Dedifferentiated amniotic fluid mesenchymal stem cell (primary cell): ENCODE measurements at regions not wholly inside any gene's neighbourhood (a gene's known extent, or its start where the extent isn't known, plus 50 kb on each side); places are given as distances from the start of the nearest gene placed in this dataset.
A peak's percentile ranks its signal among the peaks of the same experiment; 100 is the strongest.
"Not testable (repeated sequence)": the region's sequence is repeated elsewhere in the genome, so short reads cannot be mapped to it uniquely, and the experiment has no call there.

Experiments
- DNase-seq: peaks from one replicate; pipeline ENCODE4 v3.0.0-alpha.2; 2016; ENCODE audit errors: extremely low spot score

DNA sequence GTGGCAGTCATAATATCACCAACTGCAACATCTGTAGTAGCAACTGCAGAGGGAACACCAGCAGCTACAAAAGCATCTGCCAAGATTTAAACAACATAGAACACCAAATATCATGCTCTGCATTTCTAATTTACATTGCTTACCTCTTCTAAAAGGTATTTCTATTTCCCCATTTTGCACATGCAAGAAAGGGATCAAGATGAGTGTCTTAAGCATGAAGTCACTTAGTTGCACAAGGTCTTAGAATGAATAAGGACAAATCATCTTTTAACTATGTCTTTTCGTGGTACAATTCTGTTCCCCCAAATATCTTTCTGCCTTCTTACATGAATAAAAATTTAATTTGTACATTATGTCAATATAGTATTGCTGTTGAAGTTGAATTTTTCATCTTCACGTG is 1746.4 kb downstream of the EFNA5 start:
- DNase-seq, result peak; percentile 62

DNA sequence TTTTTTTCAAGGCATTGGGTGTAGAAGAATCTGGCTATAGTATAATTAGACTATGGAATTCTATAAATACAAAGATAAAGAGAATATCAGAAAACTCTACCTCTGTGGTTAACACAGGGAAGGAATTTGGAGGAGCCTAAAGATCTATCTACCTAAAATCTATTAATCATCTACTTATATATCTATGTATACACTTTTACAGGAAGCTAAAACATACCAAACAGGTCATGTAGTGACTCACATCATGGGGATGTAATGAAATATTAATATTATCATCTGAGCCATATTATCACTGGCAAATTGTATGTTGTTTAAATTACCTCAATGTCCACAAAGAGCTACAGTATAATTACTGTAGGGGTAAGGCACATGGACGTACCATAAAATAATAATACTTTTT is 1748.2 kb downstream of the EFNA5 start:
- DNase-seq, result no peak

DNA sequence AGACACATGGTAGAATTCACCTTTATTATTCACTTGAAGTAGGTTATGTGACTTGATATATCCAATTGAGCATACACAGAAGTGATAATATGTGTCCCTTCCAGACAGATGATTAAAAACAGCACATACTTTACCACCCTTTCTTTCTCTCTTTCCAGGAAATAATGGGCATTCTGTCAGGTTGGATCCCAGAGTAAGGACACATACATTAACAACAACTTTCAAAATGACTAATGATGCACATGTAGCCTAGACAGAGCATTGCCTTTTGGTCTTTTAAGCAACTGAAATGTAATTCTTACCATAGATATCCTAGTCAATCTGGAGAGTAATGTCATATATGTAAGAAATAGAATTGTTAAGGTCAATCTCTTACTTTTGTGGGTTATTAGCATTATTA is 1748.7 kb downstream of the EFNA5 start:
- DNase-seq, result no peak

DNA sequence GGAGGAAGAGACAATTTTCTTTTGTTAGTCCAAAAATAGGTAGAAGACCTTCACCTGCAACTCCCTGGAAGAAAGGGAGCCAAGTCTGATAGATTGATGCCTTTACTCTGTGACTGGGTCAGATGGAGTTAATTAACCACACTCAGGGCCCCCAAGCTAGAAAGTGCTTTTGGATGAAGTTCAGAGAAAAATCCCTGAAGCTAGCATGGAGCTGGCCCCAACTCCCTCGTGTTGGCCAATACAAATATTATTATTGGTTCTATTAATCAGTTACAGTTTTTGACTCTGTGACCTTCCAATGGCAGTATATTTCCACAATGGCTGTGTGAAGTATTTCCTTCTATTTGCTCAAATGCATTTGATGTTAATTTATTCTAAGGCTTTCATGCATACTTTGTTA is 1753.5 kb downstream of the EFNA5 start:
- no peak for DNase-seq

DNA sequence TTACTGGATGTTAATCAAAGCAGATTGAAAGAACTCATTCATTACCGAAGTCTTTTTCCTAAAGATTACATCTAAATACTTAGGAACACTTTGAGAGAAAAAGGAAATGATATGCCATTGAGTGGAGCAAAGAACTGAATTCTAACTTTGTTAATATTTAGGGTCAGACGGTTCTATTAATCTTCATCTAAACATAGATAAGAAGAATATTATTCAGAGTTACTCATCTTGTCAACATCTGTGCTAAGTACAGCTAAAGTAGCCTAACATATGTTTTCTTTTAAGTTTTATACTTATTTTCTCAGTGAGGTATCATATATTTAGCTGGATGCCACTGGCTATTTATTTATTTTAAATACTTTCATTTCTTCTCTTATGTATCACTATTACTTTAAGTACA is 1763.7 kb downstream of the EFNA5 start:
- no peak for DNase-seq

DNA sequence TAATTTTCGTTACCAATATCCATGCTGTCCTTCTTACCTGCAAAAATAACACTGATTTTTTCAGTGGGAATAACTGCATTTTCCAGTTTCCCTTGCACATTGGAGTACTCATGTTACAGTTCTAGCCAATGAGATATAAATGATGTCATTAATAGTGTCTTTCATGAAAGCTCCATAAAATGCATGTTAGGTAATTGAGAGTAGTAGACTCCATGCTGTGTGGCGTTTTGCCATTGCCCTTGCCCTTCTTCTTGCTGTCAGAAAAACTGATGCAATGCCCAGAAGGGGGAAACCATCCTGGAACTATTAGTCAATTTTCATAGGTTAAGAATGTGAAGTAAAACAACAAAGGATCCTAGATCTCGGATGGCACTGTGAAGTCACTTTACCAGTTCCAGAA is 1765.3 kb downstream of the EFNA5 start:
- no peak for DNase-seq

DNA sequence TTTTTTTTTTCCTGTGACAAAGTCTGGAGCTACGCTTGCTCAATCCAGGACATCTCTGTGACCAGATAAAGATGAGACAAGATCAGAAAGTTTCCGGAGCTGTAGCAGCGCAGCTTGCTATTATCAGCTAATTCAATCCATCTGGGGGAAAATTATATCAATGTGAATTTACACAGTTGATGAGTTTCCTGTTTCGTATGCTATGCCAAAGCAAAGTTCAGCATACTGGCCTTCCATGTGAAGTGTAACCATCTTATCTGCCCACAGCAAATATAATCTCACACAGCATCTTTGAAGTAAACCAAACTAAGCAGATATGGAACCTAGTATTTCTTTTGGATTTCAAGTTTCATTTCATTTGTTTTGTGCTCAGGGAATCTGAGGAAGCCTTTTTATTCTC is 1767.7 kb downstream of the EFNA5 start:
- DNase-seq, result no peak

DNA sequence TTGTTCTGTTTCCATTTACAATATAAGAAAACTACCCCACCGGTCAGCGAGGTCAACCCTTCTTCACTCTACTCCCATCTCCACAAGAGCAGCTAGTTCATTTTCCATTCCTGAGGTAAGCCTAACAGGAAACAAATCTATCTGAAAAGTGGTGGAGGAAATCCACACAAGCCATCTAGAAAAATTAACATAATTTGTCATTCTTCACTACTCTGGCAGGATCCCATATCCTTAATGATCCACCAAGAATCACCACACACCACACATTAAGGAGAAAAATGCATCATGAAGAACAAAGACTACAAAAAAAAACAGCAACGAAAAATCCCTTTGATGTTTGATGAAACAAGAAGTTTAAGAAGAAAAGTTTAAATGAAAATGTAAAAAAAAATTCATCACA is 1771.0 kb downstream of the EFNA5 start:
- no peak for DNase-seq

DNA sequence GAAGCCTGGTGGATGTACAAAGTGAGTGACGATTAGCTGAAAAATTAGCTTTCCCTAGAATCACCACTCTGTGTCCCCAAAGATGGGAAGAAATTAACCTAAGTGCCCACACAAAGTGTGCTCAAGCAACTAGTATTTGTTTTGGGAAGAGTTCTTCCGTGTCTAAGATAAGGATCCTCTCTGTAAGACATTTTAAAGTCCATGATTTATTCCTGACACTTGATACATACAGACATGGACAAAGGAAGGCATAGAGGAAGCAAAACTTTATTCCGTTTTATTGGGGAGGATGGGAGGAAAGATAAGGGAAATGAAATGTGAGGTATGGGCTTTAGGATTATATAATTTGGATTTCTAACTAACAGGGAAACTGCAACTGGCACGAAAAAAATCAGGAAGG is 1772.6 kb downstream of the EFNA5 start:
- no peak for DNase-seq

DNA sequence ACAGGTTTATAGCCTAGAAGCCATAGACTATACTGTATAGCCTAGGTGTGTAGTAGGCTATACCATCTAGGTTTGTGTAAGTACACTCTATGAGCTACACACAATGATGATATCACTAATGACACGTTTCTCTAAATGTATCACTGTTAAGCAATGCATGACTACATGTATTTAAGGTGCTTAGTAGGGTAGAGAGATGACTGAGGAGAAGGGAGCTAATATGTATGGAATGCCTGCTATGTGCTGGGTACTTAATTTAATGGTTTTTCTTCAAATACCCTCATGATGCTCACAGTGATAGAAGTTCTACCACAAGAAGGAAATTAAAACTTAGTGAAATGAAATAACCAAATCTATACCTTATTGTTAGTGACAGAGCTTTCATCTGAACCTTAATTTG is 1785.5 kb downstream of the EFNA5 start:
- DNase-seq, result no peak

DNA sequence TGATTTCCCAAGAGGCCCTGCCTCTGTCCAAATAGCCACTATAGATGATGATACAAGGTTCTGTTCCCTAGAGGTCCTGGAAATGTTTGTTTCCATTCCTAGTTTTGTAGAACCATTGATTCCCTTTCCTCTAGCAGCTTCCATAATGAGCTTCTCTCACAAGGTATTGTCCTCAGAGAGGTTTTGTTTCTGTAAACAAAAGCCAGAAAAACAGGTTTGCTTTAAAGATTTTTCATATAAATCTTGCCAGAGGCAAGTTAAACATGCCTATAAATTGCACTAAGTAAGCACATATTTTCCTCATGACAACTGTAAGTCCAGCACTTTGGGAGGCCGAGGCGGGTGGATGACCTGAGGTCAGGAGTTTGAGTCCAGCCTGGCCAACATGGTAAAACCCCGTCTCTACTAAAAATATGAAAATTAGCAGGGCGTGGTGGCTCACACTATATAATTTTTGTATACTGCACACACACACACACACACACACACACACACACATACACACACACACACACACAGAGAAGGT is 1787.7 kb downstream of the EFNA5 start:
- no peak for DNase-seq

DNA sequence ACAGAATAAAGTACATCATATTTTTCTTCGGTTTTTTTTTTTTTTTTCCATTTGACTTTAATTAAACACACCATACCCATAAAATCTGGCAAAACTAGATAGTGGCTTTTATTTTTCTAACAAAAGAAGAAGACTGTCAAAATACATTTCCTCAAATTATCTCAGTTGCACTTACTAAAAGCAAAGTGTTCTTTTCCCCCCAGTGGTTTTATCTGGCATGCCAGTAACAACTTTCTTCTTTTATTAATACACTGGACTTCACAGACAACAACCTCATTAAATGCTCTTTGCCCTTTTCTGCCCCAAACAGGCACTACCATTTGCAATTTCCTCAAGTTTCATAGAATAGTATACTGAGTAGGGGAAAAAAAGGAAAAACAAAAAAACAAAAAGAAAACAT is 1792.3 kb downstream of the EFNA5 start:
- DNase-seq, result no peak

DNA sequence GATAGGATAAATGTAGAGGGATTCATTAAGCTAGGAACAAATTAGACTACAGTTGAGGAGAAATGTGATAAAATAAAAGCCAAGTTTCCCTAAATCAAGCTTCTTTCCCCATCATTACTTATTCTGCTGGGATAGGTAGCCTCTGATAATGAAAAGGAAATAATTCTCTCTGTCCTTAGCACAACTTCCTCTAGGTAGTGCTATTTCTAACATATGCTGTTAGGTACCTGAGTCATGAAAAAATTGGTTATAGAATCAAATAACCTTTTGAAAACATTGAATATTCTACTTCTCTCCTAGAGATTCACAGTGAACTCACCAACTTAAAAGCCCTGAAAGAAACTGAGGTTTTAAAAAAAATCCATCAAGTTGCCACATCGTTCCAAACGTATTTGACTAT is 1793.1 kb downstream of the EFNA5 start:
- DNase-seq, result no peak

DNA sequence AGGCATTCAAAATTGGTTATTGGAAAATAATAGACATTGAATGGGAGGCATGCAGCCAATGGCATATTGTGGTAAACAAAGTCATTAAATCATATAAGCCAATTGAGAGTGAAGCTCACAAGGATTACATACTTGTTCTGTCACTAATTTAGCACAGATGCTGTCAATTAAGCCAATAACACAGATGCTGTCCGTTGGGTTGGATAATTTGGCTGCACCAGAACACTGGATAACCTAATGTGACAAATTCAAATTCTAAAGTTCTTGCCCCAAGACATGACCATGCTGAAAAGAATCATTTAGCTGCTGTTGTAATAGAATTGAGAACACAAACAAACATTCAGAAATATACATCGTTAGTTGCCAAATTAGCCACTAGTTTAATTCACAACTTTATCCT is 1796.4 kb downstream of the EFNA5 start:
- no peak for DNase-seq

DNA sequence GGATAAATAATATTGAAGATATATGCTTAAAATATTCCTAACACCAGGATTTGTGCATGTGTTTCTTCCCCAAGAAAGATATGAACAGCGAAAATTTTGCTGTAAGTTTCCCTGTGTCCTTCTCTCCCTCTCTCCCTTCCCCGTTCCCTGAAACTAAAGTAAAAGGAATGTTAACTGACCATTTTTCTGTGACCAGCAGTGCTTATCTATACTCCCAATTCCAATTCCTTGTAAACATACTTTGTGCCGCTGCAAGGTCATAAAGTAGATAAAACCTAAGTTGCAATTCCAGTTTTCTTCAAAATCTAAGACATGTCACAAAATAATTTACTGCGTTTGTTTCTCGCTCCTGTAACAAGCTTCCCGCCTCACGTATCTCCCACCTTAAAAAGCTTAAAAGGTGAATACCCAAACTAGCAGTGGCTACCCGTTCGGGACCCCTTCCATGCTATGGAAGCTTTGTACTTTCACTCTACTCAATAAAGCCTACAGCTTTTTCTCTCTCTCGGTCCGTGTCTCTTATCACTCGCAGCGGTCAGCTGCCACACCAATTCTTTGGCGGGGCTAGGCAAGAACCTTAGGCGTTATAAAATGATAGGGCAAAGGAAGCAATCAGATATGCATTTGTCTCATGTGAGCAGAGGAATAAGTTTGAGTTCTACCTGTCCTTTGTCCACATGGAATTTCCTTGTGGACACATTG is 1798.0 kb downstream of the EFNA5 start:
- no peak for DNase-seq

DNA sequence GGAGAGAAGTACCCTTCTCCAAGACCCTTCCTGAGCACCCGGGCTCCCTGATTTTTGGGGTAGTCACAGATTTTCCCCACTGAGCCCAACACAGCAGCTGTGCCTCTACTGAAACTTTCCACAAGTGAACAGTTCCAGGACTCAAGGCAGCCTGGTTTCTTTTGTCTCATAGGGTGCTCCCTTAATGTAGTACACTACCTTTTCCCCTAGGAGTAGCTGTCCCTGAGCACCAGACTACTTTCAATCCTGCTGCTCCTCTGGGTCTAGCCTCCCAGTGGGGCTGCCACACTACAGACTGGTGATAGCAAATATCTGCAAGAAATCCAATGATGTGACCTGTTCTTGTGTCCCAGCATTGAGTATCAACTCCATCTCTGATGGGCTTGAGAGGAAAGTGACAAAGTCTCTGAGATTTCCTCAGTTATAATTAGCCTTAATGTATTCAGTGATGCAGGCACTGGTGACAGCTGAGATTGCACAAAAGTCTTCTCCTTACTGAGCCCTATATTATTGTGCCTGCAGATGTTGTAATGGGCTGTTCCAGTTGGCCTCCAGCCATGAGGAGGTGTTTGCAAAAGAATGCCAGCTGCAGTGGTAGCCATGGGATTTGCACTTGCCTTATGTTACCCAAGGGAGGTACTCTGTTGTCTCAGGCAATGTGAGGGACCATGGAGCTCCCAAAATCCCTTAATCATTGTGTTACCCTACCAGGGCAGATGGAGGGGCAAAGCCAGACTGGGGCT is 1802.5 kb downstream of the EFNA5 start:
- no peak for DNase-seq

DNA sequence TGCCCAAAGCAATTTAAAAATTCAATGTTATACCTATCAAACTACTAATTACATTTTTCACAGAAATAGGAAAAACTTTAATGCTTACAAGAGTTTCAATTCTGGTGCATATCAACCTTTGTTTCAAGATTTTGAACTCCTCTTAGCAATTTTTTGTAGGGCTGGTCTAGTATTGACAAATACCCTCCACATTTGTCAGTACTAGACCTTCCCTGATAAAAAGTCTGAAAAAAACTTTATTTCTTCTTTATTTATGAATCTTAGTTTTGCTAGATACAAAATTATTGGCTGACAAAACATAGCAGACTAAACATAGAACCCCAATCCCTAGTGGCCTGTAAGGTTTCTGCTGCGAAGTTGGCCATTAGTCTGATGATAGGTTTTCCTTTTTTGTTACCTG is 1804.9 kb downstream of the EFNA5 start:
- no peak for DNase-seq

DNA sequence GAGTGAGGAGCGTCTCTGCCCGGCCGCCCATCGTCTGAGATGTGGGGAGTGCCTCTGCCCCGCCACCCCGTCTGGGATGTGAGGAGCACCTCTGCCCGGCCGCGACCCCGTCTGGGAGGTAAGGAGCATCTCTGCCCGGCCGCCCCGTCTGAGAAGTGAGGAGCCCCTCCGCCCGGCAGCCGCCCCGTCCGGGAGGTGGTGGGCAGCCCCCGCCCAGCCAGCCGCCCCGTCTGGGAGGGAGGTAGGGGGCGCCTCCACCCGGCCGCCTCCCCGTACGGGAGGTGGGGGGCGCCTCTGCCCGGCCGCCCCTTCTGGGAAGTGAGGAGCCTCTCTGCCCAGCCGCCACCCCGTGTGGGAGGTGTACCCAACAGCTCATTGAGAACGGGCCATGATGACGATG is 1811.4 kb downstream of the EFNA5 start:
- not testable (repeated sequence) for DNase-seq

DNA sequence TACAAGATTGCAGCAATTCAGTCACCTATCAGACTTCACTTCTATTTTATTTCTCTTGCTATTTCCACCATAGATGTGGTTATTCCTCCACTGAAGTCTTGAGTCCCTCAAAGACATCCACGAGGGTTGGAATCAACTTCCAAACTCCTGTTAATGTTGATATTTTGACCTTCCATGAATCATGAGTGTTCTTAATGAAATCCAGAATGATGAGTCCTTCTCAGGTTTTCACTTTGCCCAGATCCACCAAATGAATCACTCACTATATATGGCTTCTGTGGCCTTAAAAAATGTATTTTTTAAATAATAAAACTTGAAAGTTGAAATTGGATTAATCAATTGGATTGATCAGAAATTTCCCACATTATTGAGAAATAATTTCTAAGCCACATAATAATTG is 1821.0 kb downstream of the EFNA5 start:
- no peak for DNase-seq

DNA sequence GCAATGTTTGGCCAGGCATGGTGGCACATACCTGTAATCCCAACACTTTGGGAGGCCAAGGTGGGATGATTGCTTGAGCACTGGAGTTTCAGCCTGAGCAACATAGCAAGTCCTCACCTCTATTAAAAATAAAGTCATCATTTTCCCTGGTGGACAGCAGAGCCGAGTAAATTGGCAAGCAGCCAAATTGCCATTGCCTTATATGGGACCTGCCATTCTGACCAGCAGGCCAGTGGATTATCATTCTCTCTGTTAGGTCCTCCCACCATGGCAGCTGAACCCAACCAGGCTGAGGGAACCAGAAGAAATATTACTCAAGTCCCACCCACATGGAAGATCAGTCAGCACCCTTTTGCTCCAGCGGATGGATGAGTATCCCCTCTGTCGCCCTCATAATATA is 1829.9 kb downstream of the EFNA5 start:
- no peak for DNase-seq

DNA sequence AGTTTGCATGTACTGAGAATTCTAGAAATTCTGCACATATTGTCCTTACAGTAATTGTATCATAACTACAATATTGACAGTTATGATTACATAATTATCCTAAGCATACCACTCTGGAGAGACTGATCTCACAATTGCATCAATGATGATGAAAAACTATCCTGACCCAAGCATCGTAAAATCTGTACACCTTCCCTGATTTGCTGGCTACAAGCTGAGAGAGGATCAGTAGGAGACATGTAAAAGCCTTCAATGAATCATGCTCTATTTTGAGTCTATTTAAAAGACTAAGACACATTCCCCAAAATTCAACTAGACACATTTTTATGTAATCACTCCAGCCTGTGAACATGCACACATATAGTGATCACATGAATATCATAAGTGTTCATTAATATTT is 1833.8 kb downstream of the EFNA5 start:
- peak; percentile 36 for DNase-seq

DNA sequence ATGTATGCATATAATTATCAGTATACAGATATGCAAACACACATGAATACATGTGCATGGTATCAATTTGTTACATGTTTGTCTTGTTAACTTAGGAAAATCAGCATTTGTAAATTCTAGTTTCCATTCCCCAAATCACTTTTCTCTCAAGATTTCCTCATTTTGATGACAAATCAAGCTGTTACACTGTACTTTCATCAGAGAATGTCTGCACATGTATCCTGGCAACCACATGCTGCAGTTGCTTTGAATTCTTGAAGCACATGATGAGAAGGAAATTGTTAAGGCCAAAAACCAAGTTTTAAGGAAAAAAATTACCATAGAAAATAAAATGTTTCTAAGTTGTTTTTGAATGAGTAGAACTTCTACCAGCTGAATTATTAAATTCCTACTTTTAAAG is 1834.5 kb downstream of the EFNA5 start:
- peak; percentile 96 for DNase-seq

DNA sequence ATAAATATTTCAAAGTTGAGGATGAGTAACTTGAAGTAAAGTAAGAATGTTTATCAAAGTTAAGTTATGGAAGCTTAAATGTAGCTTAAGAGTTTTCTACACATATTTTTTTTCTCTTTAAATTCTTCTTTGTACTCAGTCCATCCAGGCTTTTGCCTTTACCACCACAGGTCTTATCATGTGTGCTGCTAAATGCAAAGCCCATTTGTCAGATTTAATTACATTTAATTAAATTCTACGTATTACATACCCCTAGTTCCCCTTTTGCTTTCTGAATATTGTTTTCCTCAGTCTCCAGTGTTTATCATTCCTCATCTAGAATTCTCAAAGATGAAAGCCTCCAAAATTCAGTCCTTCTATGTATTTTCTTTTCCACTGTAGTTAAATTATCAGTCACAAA is 1841.9 kb downstream of the EFNA5 start:
- DNase-seq, result no peak

DNA sequence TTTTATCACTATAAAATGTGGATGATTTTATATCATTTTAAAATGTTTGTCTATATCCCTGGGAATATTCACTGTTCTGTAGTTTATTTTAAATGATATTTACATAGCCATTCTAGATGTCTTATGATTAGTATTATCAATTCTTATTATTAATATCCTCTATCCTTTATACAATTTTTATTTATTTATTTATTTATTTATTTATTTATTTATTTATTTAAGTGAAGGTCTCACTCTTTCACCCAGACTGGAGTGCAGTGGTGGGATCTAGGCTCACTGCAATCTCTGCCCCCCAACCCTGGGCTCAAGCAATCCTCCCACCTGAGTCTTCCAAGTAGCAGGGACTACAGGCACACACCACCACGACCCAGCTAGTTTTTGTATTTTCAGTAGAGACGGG is 1848.9 kb downstream of the EFNA5 start:
- no peak for DNase-seq
